Muscle layer of colon (tissue), 2 donors: ENCODE measurements at regions not wholly inside any gene's neighbourhood (a gene's known extent, or its start where the extent isn't known, plus 50 kb on each side); places are given as distances from the start of the nearest gene placed in this dataset.

Experiments used
- H3K27ac ChIP-seq: one replicate; pipeline ENCODE4 v1.7.0; 2013; ENCODE audit warnings: low read depth, mild to moderate bottlenecking, low read length, moderate library complexity
- H3K27me3 ChIP-seq, 2 donors: one replicate each; pipeline ENCODE4 v1.7.0; 2013; ENCODE audit warnings: low read length in 2 of 2, mild to moderate bottlenecking in 2 of 2; ENCODE audit not compliant: insufficient read depth in 2 of 2, control insufficient read depth in 1 of 2
- H3K36me3 ChIP-seq: one replicate; pipeline ENCODE4 v1.7.0; 2013; ENCODE audit warnings: mild to moderate bottlenecking, low read length; ENCODE audit not compliant: insufficient read depth
- H3K4me1 ChIP-seq: one replicate; pipeline ENCODE4 v1.7.0; 2013; ENCODE audit warnings: mild to moderate bottlenecking, low read length; ENCODE audit not compliant: insufficient read depth
- H3K4me3 ChIP-seq, 2 donors: one replicate each; pipeline ENCODE4 v1.7.0; 2013; ENCODE audit warnings: low read length in 2 of 2, low read depth in 1 of 2, mild to moderate bottlenecking in 1 of 2, moderate library complexity in 1 of 2
- H3K9ac ChIP-seq: one replicate; pipeline ENCODE4 v1.7.0; 2013; ENCODE audit warnings: low read length
- H3K9me3 ChIP-seq: one replicate; pipeline ENCODE4 v1.7.0; 2013; ENCODE audit warnings: mild to moderate bottlenecking, low read length
- donor health status: abdominal sarcoma.
- donor health status: Adenocarcinoma of cecum.

DNA sequence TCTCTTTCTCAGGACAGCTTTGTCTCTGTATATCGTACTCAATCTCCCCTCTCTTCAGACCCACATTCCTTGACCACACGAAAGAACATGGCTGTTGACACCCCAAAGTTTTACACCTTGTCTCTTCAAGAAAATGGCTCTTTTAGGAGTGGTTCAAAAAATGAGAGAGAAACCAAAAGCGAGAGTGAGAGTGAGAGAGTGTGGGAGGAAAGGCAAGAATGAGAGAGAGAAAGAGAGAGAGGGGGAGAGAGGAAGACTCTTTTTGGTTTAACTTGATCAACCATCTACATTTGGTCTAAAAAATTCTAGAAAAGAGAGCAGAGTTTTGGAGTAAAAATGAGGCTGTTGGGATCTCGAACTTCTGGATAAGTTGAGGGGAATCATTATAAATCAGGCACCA is 581.8 kb upstream of the WWC1 start:
- Histone ChIP-seq H3K27me3 (no peaks in the 10 kb centered on the region), H3K9me3 (no peaks in the 10 kb centered on the region), H3K9ac (no peak overlapping the region), H3K4me1 (no peaks in the 10 kb centered on the region), H3K27ac (no peak overlapping the region), H3K36me3 (no peaks in the 10 kb centered on the region), H3K4me3 (no peak overlapping the region)

DNA sequence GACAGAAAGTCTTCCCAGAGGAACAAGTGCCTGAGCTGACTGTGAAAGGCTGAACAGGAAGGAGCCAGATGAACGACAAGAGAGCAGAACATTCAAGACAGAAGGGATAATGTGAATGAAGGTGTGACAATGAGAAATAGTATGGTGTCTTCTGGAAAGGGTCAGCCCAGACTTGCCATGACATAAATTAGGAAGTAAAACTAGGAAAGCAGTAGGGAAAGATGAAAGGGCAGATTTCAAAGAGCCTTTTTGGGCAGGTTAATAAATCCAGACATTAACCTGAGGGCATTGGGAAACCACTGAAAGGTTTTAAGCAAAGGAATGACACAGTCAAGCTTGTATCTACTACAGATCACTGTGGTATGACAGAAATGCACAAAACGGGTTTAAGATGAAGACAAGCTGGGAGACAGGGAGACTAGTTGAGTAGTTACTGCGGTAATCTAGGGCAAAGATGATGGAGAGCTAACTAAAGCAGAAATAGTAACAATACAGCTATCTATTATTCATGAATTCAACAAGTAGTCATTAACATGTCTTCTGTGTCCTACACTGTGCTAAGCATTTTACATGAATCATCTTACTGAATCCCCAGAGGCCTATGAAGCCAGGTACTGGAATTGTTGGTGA is 580.9 kb upstream of the WWC1 start:
- Histone ChIP-seq H3K27me3 (no peaks in the 10 kb centered on the region), H3K36me3 (no peaks in the 10 kb centered on the region), H3K4me3 (no peak overlapping the region), H3K9me3 (no peaks in the 10 kb centered on the region), H3K4me1 (no peaks in the 10 kb centered on the region), H3K9ac (no peak overlapping the region), H3K27ac (no peak overlapping the region)

DNA sequence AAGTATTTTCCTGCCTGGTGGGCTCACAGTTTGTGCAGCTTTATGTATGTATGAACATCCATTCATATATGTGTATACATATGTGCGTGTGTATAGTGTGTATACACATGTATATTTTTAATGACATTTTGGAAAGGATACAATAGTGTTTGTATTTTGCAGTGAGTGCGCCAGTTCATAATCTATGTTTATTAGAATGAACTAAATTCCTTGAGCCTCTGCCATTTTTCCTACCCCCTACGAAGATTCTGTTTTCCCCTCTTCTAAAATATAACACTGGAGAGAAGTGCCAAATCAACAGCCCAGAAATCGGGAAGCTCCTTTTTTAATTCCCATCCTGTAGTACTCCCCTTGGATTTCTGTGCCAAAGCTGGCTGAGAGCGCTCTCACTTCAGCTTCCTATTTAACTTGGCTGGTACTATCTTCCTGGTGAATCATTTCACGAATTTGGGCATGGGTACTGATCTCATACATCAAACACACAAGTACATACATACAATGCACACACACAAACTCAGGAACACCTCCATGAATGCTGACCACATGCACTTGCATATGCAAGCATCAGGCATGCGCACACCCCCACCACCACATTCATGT is 578.4 kb upstream of the WWC1 start:
- H3K27me3 ChIP-seq, result no peaks in the 10 kb centered on the region
- H3K4me1 ChIP-seq, result no peaks in the 10 kb centered on the region
- H3K36me3 ChIP-seq, result no peaks in the 10 kb centered on the region
- H3K27ac ChIP-seq, result no peak overlapping the region
- no peak overlapping the region for H3K9ac ChIP-seq
- no peak overlapping the region for H3K4me3 ChIP-seq
- no peaks in the 10 kb centered on the region for H3K9me3 ChIP-seq

DNA sequence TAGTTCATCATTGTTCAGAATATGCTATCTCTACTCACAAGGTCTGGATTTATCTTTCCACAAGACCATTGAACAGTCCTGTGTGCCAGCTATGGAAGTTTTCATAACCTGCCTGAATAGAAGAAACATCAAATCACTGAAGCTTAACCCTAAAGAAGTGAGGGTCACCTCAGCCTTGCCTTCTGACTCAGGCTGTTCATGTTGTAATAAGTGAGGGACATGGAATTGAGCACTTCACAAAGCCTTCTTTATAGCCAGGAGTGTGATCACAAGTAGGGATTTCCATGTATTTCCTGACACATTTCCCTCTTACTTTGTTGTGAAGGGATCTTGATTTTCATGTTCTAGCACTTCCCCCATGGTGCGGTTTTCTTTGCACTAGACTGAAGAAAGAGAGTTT is 577.5 kb upstream of the WWC1 start:
- Histone ChIP-seq H3K27ac (no peak overlapping the region), H3K9me3 (no peaks in the 10 kb centered on the region), H3K27me3 (no peaks in the 10 kb centered on the region), H3K4me1 (no peaks in the 10 kb centered on the region), H3K9ac (no peak overlapping the region), H3K36me3 (no peaks in the 10 kb centered on the region), H3K4me3 (no peak overlapping the region)

DNA sequence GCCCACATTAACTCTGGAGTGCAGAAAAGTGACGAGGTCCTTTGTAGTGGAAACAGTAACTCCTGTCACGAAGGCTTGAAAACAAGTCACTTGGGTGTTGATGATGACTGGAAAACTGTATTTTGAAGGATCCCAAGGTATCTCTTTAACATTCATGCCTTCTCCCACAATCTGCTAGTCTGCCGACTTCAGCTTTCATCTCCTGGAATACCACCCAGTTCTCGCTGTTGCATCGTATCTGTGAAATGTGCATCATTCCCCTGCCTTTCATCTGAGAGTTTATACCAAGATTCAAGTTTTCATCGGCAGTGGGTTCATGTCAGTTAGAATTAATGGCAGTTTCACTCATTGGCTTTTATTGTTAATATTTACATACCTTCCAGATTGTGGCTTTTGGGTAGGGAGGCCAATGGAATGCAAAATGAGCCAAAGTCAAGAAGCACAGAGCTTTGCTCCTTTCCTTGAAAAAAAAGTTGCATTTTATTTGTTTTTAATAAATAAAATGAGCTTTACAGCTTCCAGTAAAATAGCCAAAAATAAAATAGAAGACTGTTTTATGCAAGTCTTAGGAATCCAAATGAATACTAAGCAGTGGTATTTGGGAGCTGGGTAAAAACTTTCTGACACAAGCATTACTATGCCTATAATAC is 575.2 kb upstream of the WWC1 start:
- H3K9ac ChIP-seq, result no peak overlapping the region
- H3K9me3 ChIP-seq, result no peaks in the 10 kb centered on the region
- no peaks in the 10 kb centered on the region for H3K36me3 ChIP-seq
- no peaks in the 10 kb centered on the region for H3K4me1 ChIP-seq
- H3K4me3 ChIP-seq, result no peak overlapping the region
- H3K27me3 ChIP-seq, result no peaks in the 10 kb centered on the region
- H3K27ac ChIP-seq, result no peak overlapping the region

DNA sequence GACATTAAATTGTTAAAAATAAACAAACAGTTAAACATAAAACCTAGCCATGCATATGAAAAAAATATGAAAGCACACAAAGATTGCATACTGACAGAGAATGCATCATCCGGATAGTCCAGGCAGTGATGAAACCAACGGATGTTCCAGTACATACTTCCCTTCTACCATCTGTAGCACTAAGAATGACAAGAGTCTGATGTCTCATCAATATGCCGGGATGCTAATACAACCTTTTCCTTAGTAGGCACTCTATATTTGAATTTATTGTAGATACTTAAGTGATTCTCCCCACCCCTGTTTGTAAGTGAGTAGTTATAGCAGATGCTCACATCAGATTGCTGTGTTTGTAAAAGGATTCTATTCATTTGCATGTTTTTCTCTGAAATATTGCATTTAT is 571.2 kb upstream of the WWC1 start:
- no peaks in the 10 kb centered on the region for H3K4me1 ChIP-seq
- no peak overlapping the region for H3K4me3 ChIP-seq
- H3K36me3 ChIP-seq, result no peaks in the 10 kb centered on the region
- H3K27ac ChIP-seq, result no peak overlapping the region
- H3K9ac ChIP-seq, result no peak overlapping the region
- H3K9me3 ChIP-seq, result no peaks in the 10 kb centered on the region
- no peaks in the 10 kb centered on the region for H3K27me3 ChIP-seq

DNA sequence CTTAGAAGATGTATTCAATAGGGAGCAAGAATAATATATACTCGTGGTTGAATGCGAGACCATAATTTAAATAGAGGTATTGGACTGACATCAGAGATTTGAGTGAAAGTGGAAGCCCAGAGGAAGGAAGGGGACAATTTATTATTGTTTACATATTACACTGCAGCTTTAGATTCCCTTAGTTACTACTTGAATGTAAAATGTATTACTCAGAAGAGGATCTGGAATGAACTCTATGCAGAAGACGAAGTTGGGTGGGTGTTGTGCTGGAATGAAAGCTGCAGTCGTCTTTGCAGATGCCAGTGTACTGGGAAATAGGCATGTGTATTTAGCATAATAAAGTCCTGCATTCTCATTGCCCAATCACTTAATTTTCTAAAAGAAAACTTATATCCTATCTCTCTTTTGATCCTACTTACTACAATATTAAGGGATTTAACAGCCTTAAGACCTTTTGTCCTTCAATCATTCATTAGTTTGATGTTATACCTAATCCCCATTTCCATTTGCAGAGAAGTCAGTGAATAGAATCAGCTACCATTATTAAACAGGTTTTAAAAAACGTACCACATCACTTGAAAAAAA is 570.7 kb upstream of the WWC1 start:
- Histone ChIP-seq H3K4me3 (no peak overlapping the region), H3K36me3 (no peaks in the 10 kb centered on the region), H3K27me3 (no peaks in the 10 kb centered on the region), H3K27ac (no peak overlapping the region), H3K9me3 (no peaks in the 10 kb centered on the region), H3K9ac (no peak overlapping the region), H3K4me1 (no peaks in the 10 kb centered on the region)

DNA sequence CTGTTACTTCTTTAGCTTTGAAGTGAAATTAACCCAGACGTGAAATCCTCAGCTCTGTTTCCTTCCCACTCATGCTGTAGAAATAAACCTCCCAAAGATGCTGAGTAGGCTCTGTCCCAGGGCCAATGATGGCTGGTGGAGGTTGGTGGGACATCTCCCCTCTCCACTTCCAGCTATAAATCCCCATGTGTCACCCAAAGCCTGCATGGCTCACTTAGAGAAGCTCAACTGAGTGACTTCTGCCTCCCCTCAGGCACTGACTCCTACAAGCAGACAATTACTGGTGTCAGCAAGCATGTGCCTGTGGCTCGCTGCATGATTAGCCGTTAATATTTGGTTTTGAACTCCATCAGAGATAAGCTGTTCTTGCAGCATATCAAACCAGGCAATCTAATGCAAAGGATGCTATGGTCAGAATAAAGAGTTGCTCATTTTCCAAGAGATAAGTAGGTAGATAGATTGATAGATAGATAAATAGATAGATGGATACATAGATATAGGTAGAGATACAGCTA is 569.5 kb upstream of the WWC1 start:
- Histone ChIP-seq H3K27ac (no peak overlapping the region), H3K36me3 (no peaks in the 10 kb centered on the region), H3K9me3 (no peaks in the 10 kb centered on the region), H3K4me1 (no peaks in the 10 kb centered on the region), H3K4me3 (no peak overlapping the region), H3K9ac (no peak overlapping the region), H3K27me3 (no peaks in the 10 kb centered on the region)

DNA sequence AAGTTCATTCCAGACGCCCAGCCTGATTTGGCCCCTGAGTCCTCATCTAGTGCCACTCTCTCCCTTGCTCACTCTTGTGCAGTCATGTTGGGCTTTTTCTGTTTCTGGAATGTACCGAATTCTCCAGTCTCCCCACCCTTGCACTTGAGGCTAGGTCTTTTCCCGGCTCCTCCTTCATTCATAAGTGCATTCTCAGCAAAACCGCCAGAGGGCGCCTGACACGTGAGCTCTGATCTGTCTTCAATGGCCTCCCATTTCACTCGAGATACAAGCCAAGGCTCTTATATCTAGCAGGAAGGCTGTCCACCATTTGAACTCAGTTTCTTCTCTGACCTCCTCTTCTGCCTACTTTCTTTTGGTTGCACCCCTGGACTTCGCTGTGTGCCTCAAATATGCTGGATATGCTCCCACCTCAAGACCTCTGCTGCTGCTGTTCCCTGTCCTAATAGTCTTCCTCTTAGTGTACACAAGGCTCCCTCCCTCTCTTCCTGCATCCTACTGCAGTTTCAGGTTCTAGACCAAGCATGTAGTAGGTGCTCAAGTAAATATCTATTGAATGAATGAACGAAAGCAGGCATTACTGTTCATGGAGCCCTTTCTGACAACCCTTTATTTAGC is 568.1 kb upstream of the WWC1 start:
- Histone ChIP-seq H3K9ac (no peak overlapping the region), H3K36me3 (no peaks in the 10 kb centered on the region), H3K4me1 (no peaks in the 10 kb centered on the region), H3K27ac (no peak overlapping the region), H3K9me3 (no peaks in the 10 kb centered on the region), H3K27me3 (no peaks in the 10 kb centered on the region), H3K4me3 (no peak overlapping the region)

DNA sequence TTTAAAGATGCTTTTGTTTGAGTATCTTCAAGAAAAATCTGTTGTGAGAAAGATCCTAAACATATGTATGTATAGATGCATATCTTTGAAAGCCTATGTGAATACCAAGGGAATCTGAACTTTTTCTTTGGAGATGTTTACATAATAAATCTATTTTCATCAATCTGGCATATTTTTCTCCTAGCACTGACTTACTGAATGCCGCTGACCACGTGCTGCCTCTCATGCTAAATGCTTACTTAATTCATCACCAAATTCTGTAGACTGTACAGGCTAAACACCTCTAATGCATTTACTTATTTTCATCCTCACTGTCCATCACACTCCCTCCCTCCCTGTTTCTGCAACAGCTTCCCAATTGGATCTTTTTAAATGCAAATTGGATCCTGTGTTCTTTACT is 566.2 kb upstream of the WWC1 start:
- no peaks in the 10 kb centered on the region for H3K27me3 ChIP-seq
- no peaks in the 10 kb centered on the region for H3K4me1 ChIP-seq
- H3K9me3 ChIP-seq, result no peaks in the 10 kb centered on the region
- H3K4me3 ChIP-seq, result no peak overlapping the region
- no peak overlapping the region for H3K27ac ChIP-seq
- H3K9ac ChIP-seq, result no peak overlapping the region
- H3K36me3 ChIP-seq, result no peaks in the 10 kb centered on the region

DNA sequence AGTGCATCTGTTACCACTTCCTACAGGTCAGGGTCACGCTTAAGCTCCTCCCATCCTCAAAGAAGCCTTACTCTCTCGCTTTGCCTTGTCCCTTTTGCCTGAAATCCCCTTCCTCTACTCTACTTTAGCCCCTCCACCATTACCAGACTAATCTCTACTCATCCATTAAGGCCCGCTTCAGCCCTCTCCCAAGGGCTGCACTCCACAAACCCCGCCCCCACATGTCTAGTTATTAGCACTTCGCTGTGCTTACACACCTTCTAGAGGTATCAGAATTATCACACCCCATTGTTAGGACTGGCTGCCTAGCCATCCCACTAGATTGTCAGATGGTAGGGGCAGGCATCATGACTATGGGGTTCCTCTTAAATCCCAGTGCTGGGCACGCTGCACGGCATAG is 565.7 kb upstream of the WWC1 start:
- H3K9ac ChIP-seq, result no peak overlapping the region
- no peaks in the 10 kb centered on the region for H3K4me1 ChIP-seq
- H3K36me3 ChIP-seq, result no peaks in the 10 kb centered on the region
- H3K4me3 ChIP-seq, result no peak overlapping the region
- no peaks in the 10 kb centered on the region for H3K9me3 ChIP-seq
- no peaks in the 10 kb centered on the region for H3K27me3 ChIP-seq
- no peak overlapping the region for H3K27ac ChIP-seq
